HEK293T (cell line): ENCODE measurements at regions not wholly inside any gene's neighbourhood (a gene's known extent, or its start where the extent isn't known, plus 50 kb on each side); places are given as distances from the start of the nearest gene placed in this dataset.

Experiments used
- BHLHE40 ChIP-seq: fragments of 450-650 bp; IDR thresholded peaks from 2 replicates; pipeline ENCODE4 v1.6.1; 2016; ENCODE audit warnings: mild to moderate bottlenecking, moderate library complexity, borderline replicate concordance
- CTBP1 ChIP-seq: fragments of 450-650 bp; IDR thresholded peaks from 2 replicates; pipeline ENCODE4 v1.6.1; 2016; ENCODE audit warnings: borderline replicate concordance
- ELF4 ChIP-seq: fragments of 450-650 bp; IDR thresholded peaks from 2 replicates; pipeline ENCODE4 v1.6.1; 2017; ENCODE audit warnings: antibody characterized with exemption
- FOXA1 ChIP-seq: fragments of 450-650 bp; IDR thresholded peaks from 2 replicates; pipeline ENCODE4 v1.6.1; 2016; ENCODE audit warnings: mild to moderate bottlenecking
- FOXK2 ChIP-seq: fragments of 450-650 bp; IDR thresholded peaks from 2 replicates; pipeline ENCODE4 v1.6.1; 2016; ENCODE audit warnings: mild to moderate bottlenecking
- FOXM1 ChIP-seq: fragments of 450-650 bp; IDR thresholded peaks from 2 replicates; pipeline ENCODE4 v1.6.1; 2017; ENCODE audit warnings: mild to moderate bottlenecking, borderline replicate concordance
- HDGF ChIP-seq: fragments of 450-650 bp; IDR thresholded peaks from 2 replicates; pipeline ENCODE4 v1.6.1; 2017; ENCODE audit warnings: antibody characterized with exemption, borderline replicate concordance
- PKNOX1 ChIP-seq: fragments of 450-650 bp; IDR thresholded peaks from 2 replicates; pipeline ENCODE4 v1.6.1; 2016
- SP1 ChIP-seq: fragments of 450-650 bp; IDR thresholded peaks from 2 replicates; pipeline ENCODE4 v1.6.1; 2017
- TARDBP ChIP-seq: fragments of 450-650 bp; IDR thresholded peaks from 2 replicates; pipeline ENCODE4 v1.6.1; 2016
- ZNF384 ChIP-seq: fragments of 450-650 bp; IDR thresholded peaks from 2 replicates; pipeline ENCODE4 v1.6.1; 2016

DNA sequence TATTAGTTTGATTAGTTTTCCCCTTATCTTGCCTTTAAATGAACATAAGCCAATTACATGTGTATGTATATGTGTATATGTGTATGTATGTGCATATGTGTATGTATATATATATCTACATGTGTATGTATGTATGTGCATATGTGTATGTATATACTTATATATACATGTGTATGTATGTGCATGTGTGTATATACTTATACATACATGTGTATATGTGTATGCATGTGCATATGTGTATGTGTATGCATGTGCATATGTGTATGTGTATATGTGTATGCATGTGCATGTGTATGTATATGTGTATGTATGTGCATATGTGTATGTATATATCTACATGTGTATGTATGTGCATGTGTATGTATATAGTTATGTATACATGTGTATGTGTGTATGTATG is 65.5 kb upstream of the CCT8L2 start:
- no peak for TF ChIP-seq ELF4
- TF ChIP-seq TARDBP: no peak
- no peak for TF ChIP-seq FOXA1
- no peak for TF ChIP-seq CTBP1
- TF ChIP-seq FOXK2: no peak
- no peak for TF ChIP-seq PKNOX1
- TF ChIP-seq SP1: no peak
- TF ChIP-seq FOXM1: no peak
- no peak for TF ChIP-seq BHLHE40
- TF ChIP-seq ZNF384: no peak
- no peak for TF ChIP-seq HDGF
